ENCODE measurements at regions not wholly inside any gene's neighbourhood (a gene's known extent, or its start where the extent isn't known, plus 50 kb on each side); places are given as distances from the start of the nearest gene placed in this dataset.

DNA sequence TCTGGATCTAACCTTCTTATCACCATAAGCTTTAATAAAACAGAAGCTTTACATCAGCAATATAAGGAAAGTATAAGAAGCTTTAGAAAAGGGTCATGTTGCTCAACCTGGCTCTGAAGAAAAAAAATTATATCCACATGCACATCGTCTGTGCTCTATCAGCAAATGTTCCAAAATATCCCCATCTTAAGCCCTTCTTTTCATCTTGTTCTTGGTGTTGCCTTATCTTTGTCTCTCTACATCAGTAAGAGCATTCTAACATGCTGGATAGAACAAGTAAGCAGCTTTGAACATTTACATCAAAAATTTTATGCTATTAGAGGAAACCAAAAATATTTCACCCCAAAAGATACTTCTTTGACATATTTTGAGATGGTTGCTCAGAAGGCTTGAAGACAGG lies 157.8 kb upstream of the SNX7 start:
- no peak for TF ChIP-seq JUND (IDR thresholded peaks at IDR 0.05; ENCODE audit: low read depth)
- in situ Hi-C loops (cut with HindIII; ENCODE audit: low pct_unique_long_range_greater_than_20kb, low sequenced_read_pairs), result no loop called here
- DNase-seq (ENCODE audit: low read depth in 1 of 2, low spot score in 1 of 2), result no peak

DNA sequence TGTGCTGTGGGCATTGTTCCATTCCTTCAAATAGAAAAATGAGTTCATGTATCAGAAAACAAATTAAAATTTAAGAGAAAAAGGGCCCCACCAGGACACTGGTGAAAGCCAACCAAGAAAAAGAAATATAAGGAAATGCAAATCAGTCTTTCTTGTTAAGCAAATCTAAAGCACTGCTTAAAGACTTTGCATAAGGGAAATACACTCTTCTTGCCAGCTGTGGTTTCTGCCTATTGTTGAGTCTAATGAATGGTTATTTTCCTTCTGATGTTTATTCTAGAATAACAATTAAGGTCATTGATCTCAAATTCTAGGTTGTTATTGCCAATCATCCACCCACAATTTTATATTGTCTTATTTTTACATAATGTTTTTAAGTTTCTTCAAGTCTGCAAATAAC lies 158.6 kb upstream of the SNX7 start:
- in situ Hi-C loops (cut with HindIII; ENCODE audit: low pct_unique_long_range_greater_than_20kb, low sequenced_read_pairs), result no loop called here
- no peak for TF ChIP-seq JUND (IDR thresholded peaks at IDR 0.05; ENCODE audit: low read depth)
- no peak for DNase-seq (ENCODE audit: low read depth in 1 of 2, low spot score in 1 of 2)

DNA sequence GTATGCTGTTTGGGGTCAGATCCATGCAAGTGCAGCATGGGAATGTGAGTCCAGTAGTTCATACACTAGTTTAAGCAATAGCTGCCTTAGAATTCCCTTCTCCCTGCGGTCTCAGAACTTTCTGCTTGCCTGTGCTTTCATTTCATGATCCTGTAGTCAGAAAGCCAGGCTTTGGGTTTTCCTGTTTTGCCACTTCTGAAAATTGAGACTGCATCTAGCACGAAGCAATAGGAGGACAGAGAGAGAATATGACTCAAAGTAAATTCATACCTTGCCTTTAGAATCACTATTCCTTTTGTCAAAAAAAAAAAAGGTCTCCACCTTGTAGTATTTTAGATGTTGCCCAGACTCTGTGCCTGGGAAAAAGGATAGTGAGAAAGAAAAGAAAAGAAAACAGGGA lies 161.2 kb upstream of the SNX7 start:
- no peak for DNase-seq (ENCODE audit: low read depth in 1 of 2, low spot score in 1 of 2)
- in situ Hi-C loops (cut with HindIII; ENCODE audit: low pct_unique_long_range_greater_than_20kb, low sequenced_read_pairs), result no loop called here
- TF ChIP-seq JUND (IDR thresholded peaks at IDR 0.05; ENCODE audit: low read depth), result no peak

DNA sequence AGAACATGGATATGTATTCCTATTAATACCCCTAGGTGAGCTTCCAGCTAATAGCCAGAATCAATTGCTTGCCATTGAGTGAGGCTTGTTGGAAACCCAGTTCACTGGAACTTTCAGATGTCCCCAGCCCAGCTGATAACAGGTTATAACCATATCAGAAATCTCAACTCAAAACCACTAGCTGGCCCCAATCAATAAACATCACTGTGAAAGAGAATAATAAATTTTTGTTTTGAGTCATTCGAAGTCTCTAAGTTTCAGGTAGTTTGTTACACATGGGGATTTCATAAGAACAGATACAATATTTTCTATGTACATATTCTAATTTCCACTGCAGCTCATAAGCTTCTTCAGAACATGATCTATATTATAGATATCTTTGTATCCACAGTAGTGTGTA lies 162.9 kb upstream of the SNX7 start:
- in situ Hi-C loops (cut with HindIII; ENCODE audit: low pct_unique_long_range_greater_than_20kb, low sequenced_read_pairs), result no loop called here
- no peak for TF ChIP-seq JUND (IDR thresholded peaks at IDR 0.05; ENCODE audit: low read depth)
- no peak for DNase-seq (ENCODE audit: low read depth in 1 of 2, low spot score in 1 of 2)

DNA sequence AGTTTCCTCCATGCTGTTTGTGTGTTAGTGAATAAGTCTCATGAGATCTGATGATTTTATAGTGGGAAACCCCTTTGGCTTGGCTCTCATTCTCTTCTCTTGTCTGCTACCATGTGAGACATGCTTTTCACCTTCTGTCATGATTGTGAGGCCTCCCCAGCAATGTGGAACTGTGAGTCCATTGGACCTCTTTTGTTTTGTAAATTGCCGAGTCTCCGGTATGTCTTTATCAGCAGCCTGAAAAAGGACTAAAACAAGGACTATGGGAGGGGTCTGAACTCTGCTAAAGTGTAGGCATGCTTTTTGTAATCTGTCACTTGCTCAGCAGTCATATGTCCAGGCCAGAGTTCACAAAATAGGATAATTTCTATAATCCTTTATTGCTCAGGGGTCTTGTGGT lies 164.0 kb upstream of the SNX7 start:
- no peak for TF ChIP-seq JUND (IDR thresholded peaks at IDR 0.05; ENCODE audit: low read depth)
- no peak for DNase-seq (ENCODE audit: low read depth in 1 of 2, low spot score in 1 of 2)
- in situ Hi-C loops (cut with HindIII; ENCODE audit: low pct_unique_long_range_greater_than_20kb, low sequenced_read_pairs), result no loop called here

DNA sequence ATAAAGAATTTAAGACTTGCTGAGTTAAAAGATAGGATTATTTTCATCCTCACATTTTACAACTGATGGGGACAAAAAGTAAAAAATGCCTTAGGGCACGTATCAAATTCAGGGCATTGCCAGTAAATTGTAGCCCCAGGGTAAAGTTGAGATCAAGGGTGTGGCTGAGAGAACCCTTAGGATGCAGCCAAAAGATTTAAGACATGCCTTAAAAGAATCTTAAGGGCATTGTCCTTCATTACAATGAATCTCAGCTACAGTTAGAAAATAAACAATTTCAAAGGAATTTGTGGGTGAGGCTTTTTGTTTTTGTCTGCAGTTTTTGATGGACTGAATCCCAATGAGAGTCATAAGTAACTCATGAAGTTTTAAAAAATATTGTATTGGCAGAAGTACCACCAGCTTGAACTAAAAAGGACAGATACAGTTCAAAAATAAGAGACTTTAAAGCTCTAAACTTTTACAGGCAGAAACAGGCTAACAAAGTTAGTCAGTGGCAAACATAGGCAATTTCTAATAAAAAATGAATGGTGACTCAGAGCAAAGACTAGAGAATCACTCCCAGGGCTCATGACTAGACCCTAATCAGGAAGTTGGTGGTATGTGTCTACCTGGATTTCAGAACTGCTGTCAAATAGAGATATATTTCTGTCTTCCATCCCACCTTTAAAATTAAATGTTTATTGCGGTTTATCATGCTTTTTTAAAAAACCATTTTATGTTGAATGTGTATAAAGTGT lies 165.1 kb upstream of the SNX7 start:
- no peak for TF ChIP-seq JUND (IDR thresholded peaks at IDR 0.05; ENCODE audit: low read depth)
- in situ Hi-C loops (cut with HindIII; ENCODE audit: low pct_unique_long_range_greater_than_20kb, low sequenced_read_pairs), result no loop called here
- DNase-seq (ENCODE audit: low read depth in 1 of 2, low spot score in 1 of 2), result no peak

DNA sequence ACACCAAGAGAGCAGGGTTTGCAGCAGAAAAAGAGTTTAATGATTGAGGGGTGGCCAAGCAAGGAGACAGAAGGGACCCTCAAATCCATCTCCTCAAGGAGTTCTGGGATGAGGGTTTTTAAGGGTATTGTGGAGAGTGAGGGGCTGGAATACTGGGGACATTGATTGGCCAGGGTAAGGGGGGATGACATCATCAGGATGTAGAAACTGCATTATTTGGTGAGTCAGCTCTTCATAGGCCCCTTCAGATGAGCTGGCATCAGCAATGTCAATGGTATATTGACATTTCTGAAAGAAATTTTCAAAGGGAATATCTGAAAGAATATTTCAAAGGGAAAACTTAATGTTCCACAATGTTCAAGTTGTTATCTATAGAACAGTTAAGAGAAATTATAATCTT lies 168.1 kb upstream of the SNX7 start:
- no peak for DNase-seq (ENCODE audit: low read depth in 1 of 2, low spot score in 1 of 2)
- in situ Hi-C loops (cut with HindIII; ENCODE audit: low pct_unique_long_range_greater_than_20kb, low sequenced_read_pairs), result no loop called here
- TF ChIP-seq JUND (IDR thresholded peaks at IDR 0.05; ENCODE audit: low read depth), result no peak

DNA sequence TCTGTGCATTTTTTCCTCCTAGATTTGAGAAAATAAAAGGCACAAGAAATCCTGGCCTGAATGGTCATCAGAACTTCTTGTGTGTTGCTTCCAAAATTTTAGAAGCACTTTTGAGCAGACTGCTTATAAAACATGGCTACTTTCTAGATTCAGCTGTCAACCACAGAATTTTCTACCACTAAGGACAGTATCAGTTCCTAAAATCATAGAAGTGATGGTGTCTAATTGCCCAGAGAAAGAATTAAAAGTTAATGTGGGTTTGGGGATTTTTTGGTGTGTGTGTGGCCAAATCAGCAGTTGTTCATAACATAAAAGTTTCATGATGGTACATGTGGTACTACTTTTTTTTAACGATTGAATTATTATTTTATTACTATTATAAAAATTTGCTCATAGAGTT lies 171.4 kb upstream of the SNX7 start:
- no peak for DNase-seq (ENCODE audit: low read depth in 1 of 2, low spot score in 1 of 2)
- no peak for TF ChIP-seq JUND (IDR thresholded peaks at IDR 0.05; ENCODE audit: low read depth)
- in situ Hi-C loops (cut with HindIII; ENCODE audit: low pct_unique_long_range_greater_than_20kb, low sequenced_read_pairs), result no loop called here

DNA sequence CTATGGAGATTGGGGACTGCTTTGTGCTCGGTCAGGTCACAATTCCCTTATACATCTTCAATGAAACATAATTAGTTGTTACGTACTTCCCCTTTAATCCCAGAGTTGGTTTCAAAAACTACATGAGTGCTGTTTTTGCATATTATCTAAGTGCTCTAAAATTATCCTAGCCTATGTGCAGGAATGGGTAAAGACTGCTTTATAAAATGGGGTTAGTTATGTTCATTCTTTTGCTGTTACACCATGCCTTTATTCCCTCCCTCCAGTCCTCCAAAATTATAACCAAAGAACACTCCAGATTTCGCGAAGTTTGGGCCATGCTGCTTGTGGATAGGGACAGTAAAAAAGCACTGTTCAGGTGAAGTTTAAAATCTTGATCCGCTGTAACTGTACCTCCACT lies 173.9 kb upstream of the SNX7 start:
- no peak for TF ChIP-seq JUND (IDR thresholded peaks at IDR 0.05; ENCODE audit: low read depth)
- DNase-seq (ENCODE audit: low read depth in 1 of 2, low spot score in 1 of 2), result no peak
- in situ Hi-C loops (cut with HindIII; ENCODE audit: low pct_unique_long_range_greater_than_20kb, low sequenced_read_pairs), result no loop called here

DNA sequence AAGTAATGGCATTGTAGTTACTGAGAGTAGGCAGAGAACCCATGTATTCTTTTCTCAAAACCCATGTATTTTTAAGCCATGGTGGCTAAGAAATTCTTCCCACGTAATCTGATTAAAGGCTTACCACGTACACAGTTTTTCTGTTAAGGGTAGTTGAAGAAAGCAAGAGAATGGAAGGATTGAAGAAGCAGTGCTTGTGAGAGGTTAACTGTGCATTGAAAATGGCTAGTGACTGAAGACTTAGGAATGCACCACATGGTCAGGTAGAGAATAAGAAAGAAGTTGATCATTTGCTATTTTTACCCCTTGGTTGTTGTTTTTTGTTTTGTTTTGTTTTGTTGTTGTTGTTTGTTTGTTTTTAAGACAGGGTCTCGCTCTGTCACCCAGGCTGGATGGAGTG lies 178.9 kb upstream of the SNX7 start:
- TF ChIP-seq JUND (IDR thresholded peaks at IDR 0.05; ENCODE audit: low read depth), result no peak
- in situ Hi-C loops (cut with HindIII; ENCODE audit: low pct_unique_long_range_greater_than_20kb, low sequenced_read_pairs), result no loop called here
- no peak for DNase-seq (ENCODE audit: low read depth in 1 of 2, low spot score in 1 of 2)

DNA sequence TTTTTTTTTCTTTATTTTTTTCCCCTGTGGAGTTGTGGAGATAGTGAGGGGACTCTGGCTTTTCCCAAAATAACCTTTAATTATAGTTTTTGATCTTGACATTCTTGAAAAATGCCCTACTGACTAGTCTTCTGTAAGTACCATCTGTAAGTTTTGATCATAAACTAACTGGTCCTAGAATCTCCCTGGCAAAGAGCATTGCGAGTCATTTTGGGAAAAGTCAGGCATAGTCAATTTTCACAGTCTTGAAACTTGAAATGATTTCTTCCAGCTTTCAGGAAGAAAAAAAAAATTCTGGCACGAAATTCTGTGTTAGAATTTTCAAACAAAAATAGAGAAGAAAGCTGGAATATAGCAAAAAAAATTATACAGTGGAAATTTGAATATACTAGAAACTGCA lies 181.2 kb upstream of the SNX7 start:
- DNase-seq (ENCODE audit: low read depth in 1 of 2, low spot score in 1 of 2), result no peak
- TF ChIP-seq JUND (IDR thresholded peaks at IDR 0.05; ENCODE audit: low read depth), result no peak
- in situ Hi-C loops (cut with HindIII; ENCODE audit: low pct_unique_long_range_greater_than_20kb, low sequenced_read_pairs), result no loop called here

DNA sequence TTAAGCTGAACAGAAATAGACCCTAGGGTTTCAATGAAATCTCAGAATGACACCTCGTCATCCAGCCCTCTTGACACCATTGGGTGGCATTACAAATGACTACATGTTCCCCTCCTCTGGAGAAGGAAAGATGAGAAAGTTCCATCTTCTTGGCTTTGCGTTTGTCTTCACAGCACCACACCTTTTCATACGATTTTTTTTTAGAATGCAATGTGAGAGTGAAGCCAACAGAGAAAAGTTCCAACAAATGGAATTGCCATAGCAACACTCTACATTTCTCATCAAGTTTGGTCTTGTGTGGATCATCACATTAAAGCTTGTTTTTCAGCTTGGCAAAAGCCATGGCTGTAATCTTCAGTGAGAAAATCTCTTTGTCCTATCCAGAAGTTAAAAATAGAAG lies 183.4 kb upstream of the SNX7 start:
- TF ChIP-seq JUND (IDR thresholded peaks at IDR 0.05; ENCODE audit: low read depth), result no peak
- in situ Hi-C loops (cut with HindIII; ENCODE audit: low pct_unique_long_range_greater_than_20kb, low sequenced_read_pairs), result no loop called here
- DNase-seq (ENCODE audit: low read depth in 1 of 2, low spot score in 1 of 2), result no peak

DNA sequence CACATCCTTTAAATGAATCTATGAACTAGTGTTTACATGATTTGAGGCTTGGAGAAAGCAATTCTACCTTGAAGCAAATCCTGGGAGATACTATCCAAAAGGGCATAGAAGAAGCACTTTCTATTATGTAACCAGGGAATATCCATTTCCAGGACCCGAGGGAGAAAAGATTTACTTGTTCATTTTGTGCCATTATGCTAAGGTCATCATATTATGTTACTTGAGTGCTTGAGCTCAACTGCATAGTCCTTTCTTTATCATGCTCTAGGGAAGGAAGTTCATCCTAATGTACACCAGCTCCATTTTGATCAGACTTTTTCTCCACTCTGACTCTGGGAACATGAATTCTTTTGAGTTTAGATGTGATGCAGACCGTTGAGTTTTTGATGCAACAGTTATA lies 188.6 kb upstream of the SNX7 start:
- in situ Hi-C loops (cut with HindIII; ENCODE audit: low pct_unique_long_range_greater_than_20kb, low sequenced_read_pairs), result no loop called here
- no peak for DNase-seq (ENCODE audit: low read depth in 1 of 2, low spot score in 1 of 2)
- no peak for TF ChIP-seq JUND (IDR thresholded peaks at IDR 0.05; ENCODE audit: low read depth)

DNA sequence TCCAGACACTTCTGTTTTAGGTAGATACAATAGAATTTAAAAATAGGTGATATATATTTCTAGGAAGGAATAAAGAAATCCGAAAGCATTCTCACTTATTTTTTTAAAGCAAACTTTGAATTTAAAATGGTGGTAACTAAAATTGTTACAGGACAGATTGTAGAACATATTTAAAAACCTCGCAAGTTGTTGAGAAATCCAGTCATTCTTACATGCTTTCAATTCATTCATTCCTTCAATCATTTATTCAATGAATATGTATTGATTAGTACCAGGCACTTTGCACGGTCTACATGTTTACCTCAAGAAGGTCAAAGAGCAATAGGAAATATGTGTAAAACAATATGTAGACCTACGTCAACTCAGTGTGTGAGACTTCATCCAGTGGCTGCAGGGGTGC lies 189.9 kb upstream of the SNX7 start:
- TF ChIP-seq JUND (IDR thresholded peaks at IDR 0.05; ENCODE audit: low read depth), result no peak
- in situ Hi-C loops (cut with HindIII; ENCODE audit: low pct_unique_long_range_greater_than_20kb, low sequenced_read_pairs), result no loop called here
- DNase-seq (ENCODE audit: low read depth in 1 of 2, low spot score in 1 of 2), result no peak

All from T47D (cell line).